ENCODE measurements at regions not wholly inside any gene's neighbourhood (a gene's known extent, or its start where the extent isn't known, plus 50 kb on each side); places are given as distances from the start of the nearest gene placed in this dataset.

GRCh38 chr2:236935083-236935482 lies 150.6 kb upstream of the COPS8 start:
- no peak for DNase-seq

- DNase-seq, result no peak
Measured at GRCh38 chr2:236935631-236936445, 149.9 kb upstream of the COPS8 start.

- DNase-seq, result no peak
Measured at GRCh38 chr2:236936446-236936940, 149.2 kb upstream of the COPS8 start.

GRCh38 chr2:236938126-236938525 lies 147.6 kb upstream of the COPS8 start:
- no peak for DNase-seq

GRCh38 chr2:236939271-236939670 lies 146.4 kb upstream of the COPS8 start:
- no peak for DNase-seq

- DNase-seq, result peak; percentile 59
Measured at GRCh38 chr2:236939721-236940231, 145.9 kb upstream of the COPS8 start.

GRCh38 chr2:236940497-236940896 lies 145.2 kb upstream of the COPS8 start:
- DNase-seq, result no peak

GRCh38 chr2:236940916-236941520 lies 144.7 kb upstream of the COPS8 start:
- DNase-seq, result no peak

- DNase-seq, result no peak
Measured at GRCh38 chr2:236941551-236941950, 144.1 kb upstream of the COPS8 start.

GRCh38 chr2:236942554-236942953 lies 143.1 kb upstream of the COPS8 start:
- DNase-seq, result no peak

GRCh38 chr2:236943068-236943467 lies 142.6 kb upstream of the COPS8 start:
- DNase-seq, result no peak

GRCh38 chr2:236943841-236944513 lies 141.7 kb upstream of the COPS8 start:
- DNase-seq, result no peak

GRCh38 chr2:236944561-236944960 lies 141.1 kb upstream of the COPS8 start:
- no peak for DNase-seq

GRCh38 chr2:236945431-236946016 lies 140.2 kb upstream of the COPS8 start:
- DNase-seq, result no peak

GRCh38 chr2:236946871-236947270 lies 138.8 kb upstream of the COPS8 start:
- no peak for DNase-seq

- no peak for DNase-seq
Measured at GRCh38 chr2:236947294-236947693, 138.4 kb upstream of the COPS8 start.

- no peak for DNase-seq
Measured at GRCh38 chr2:236947896-236948295, 137.8 kb upstream of the COPS8 start.

- no peak for DNase-seq
Measured at GRCh38 chr2:236949089-236949905, 136.4 kb upstream of the COPS8 start.

- DNase-seq, result no peak
Measured at GRCh38 chr2:236951830-236952475, 133.7 kb upstream of the COPS8 start.

- DNase-seq, result no peak
Measured at GRCh38 chr2:236954641-236955040, 131.0 kb upstream of the COPS8 start.

- DNase-seq, result no peak
Measured at GRCh38 chr2:236955521-236956030, 130.1 kb upstream of the COPS8 start.
